Testis (tissue), 2 donors: ENCODE measurements at regions not wholly inside any gene's neighbourhood (a gene's known extent, or its start where the extent isn't known, plus 50 kb on each side); places are given as distances from the start of the nearest gene placed in this dataset.

ENCODE experiments used
- CTCF ChIP-seq, 3 experiments: fragments of 450-650 bp in 2 of 3; fragments of 200-600 bp in 1 of 3; sonication (generic) in 1 of 3; IDR thresholded peaks; one replicate each; pipeline ENCODE4 v1.5.1; 2016 to 2019; ENCODE audit warnings: antibody characterized with exemption in 3 of 3, mild to moderate bottlenecking in 2 of 3, moderate library complexity in 1 of 3
- POLR2A ChIP-seq: fragments of 450-650 bp; IDR thresholded peaks from one replicate; pipeline ENCODE4 v1.6.1; 2017; ENCODE audit warnings: antibody characterized with exemption, mild to moderate bottlenecking, moderate library complexity

GRCh38 chr15:25498835-25499234 lies 60.0 kb upstream of the UBE3A start:
- TF ChIP-seq POLR2A, result no peak
- no peak for TF ChIP-seq CTCF (IDR thresholded peaks at IDR 0.05)
